ENCODE measurements at regions not wholly inside any gene's neighbourhood (a gene's known extent, or its start where the extent isn't known, plus 50 kb on each side); places are given as distances from the start of the nearest gene placed in this dataset.
"Not testable (repeated sequence)": the region's sequence is repeated elsewhere in the genome, so short reads cannot be mapped to it uniquely, and the experiment has no call there.

- FAIRE-seq (no peak), DNase-seq (ENCODE audit: insufficient read length, low spot score) (no peak)
- TF ChIP-seq POLR2A (IDR thresholded peaks at IDR 0.05; ENCODE audit: low read depth, low read length): no peak
Observed at GRCh38 chr18:60891936-60892335, 441.3 kb upstream of the CDH20 start.

GRCh38 chr18:60892441-60892840 is 440.8 kb upstream of the CDH20 start:
- FAIRE-seq (no peak), DNase-seq (ENCODE audit: insufficient read length, low spot score) (no peak)
- TF ChIP-seq POLR2A (IDR thresholded peaks at IDR 0.05; ENCODE audit: low read depth, low read length): no peak

GRCh38 chr18:60892855-60893254 is 440.4 kb upstream of the CDH20 start:
- no peak for TF ChIP-seq POLR2A (IDR thresholded peaks at IDR 0.05; ENCODE audit: low read depth, low read length)
- no peak for DNase-seq (ENCODE audit: insufficient read length, low spot score)
- no peak for FAIRE-seq

GRCh38 chr18:60893355-60894097 is 439.7 kb upstream of the CDH20 start:
- no peak for DNase-seq (ENCODE audit: insufficient read length, low spot score)
- FAIRE-seq: no peak
- no peak for TF ChIP-seq POLR2A (IDR thresholded peaks at IDR 0.05; ENCODE audit: low read depth, low read length)

GRCh38 chr18:60894254-60894945 is 438.8 kb upstream of the CDH20 start:
- no peak for FAIRE-seq
- no peak for TF ChIP-seq POLR2A (IDR thresholded peaks at IDR 0.05; ENCODE audit: low read depth, low read length)

GRCh38 chr18:60895181-60895580 is 438.0 kb upstream of the CDH20 start:
- TF ChIP-seq POLR2A (IDR thresholded peaks at IDR 0.05; ENCODE audit: low read depth, low read length): no peak
- DNase-seq (ENCODE audit: insufficient read length, low spot score): no peak
- no peak for FAIRE-seq

More at GRCh38 chr18:60894254-60894945, 438.8 kb upstream of the CDH20 start:
- DNase-seq (ENCODE audit: insufficient read length, low spot score): no peak

- no peak for TF ChIP-seq POLR2A (IDR thresholded peaks at IDR 0.05; ENCODE audit: low read depth, low read length)
- no peak for FAIRE-seq
- no peak for DNase-seq (ENCODE audit: insufficient read length, low spot score)
Observed at GRCh38 chr18:60898111-60898510, 435.1 kb upstream of the CDH20 start.

GRCh38 chr18:60905699-60906098 is 427.5 kb upstream of the CDH20 start:
- TF ChIP-seq POLR2A (IDR thresholded peaks at IDR 0.05; ENCODE audit: low read depth, low read length): no peak
- FAIRE-seq: no peak
- DNase-seq (ENCODE audit: insufficient read length, low spot score): no peak

- FAIRE-seq (no peak), DNase-seq (ENCODE audit: insufficient read length, low spot score) (no peak)
- TF ChIP-seq POLR2A (IDR thresholded peaks at IDR 0.05; ENCODE audit: low read depth, low read length): no peak
Observed at GRCh38 chr18:60910534-60910933, 422.7 kb upstream of the CDH20 start.

- FAIRE-seq: no peak
- TF ChIP-seq POLR2A (IDR thresholded peaks at IDR 0.05; ENCODE audit: low read depth, low read length): no peak
- DNase-seq (ENCODE audit: insufficient read length, low spot score): no peak
Observed at GRCh38 chr18:60911504-60911903, 421.7 kb upstream of the CDH20 start.

GRCh38 chr18:60915160-60915559 is 418.1 kb upstream of the CDH20 start:
- DNase-seq (ENCODE audit: insufficient read length, low spot score) (no peak), FAIRE-seq (no peak)
- TF ChIP-seq POLR2A (IDR thresholded peaks at IDR 0.05; ENCODE audit: low read depth, low read length): no peak

- FAIRE-seq; DNase-seq (ENCODE audit: insufficient read length, low spot score): not testable (repeated sequence)
Observed at GRCh38 chr18:60918862-60919261, 414.4 kb upstream of the CDH20 start.

GRCh38 chr18:60925892-60926291 is 407.3 kb upstream of the CDH20 start:
- no peak for TF ChIP-seq POLR2A (IDR thresholded peaks at IDR 0.05; ENCODE audit: low read depth, low read length)
- DNase-seq (ENCODE audit: insufficient read length, low spot score) (no peak), FAIRE-seq (no peak)

GRCh38 chr18:60929966-60930365 is 403.3 kb upstream of the CDH20 start:
- TF ChIP-seq POLR2A (IDR thresholded peaks at IDR 0.05; ENCODE audit: low read depth, low read length): no peak
- FAIRE-seq (no peak), DNase-seq (ENCODE audit: insufficient read length, low spot score) (no peak)
